Stimulated activated CD8-positive, alpha-beta memory T cell treated with anti-CD3 and anti-CD28 coated beads, Interleukin-12 subunit alpha, Interleukin-12 subunit beta, amount 100 ng/mL, for 4 hours (primary cell): ENCODE measurements at regions not wholly inside any gene's neighbourhood (a gene's known extent, or its start where the extent isn't known, plus 50 kb on each side); places are given as distances from the start of the nearest gene placed in this dataset.
"Not testable (repeated sequence)": the region's sequence is repeated elsewhere in the genome, so short reads cannot be mapped to it uniquely, and the experiment has no call there.

ENCODE experiments used
- DNase-seq: peaks from one replicate; pipeline ENCODE4 v3.0.0-alpha.2; 2020; ENCODE audit warnings: low read depth

DNA sequence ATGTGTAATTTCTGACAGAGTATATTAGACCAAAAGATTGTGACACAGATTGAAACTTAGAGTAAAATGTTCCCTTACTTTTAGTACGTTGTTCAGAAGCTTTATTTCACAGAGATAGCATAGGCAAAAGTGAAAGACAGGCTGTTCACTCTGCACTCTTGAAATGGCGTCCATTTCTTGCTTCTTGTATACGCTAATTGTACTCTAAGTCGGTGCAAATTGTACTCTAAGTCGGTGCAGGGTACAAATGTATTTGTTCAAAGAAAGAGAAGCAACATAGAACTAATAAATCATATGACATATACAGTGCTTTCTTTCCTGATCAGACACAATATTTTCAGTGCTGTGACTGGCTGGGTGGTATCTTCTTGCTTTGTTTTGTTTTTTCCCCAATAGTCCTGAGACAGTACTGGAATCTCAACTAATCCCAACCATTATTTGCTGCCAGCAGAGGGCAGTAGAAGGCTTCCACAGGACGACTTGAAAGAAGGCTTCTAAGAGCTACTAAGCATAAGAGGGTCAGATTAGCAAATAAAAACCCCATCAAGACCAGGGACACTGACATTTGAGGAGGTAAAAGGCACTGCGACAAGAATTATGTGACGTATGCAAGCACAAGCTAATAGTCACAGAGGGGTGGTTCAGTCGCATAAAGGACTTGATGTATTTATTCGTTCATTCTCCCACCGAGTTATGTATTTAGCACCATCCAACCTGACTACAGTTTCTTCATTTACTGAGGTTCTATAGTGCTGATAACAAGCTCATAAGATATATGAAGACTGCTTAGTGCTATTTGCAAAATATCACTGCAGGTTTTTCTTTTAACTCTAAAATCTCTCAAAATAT lies 831.8 kb downstream of the TAF11L14 start:
- DNase-seq, result no peak

DNA sequence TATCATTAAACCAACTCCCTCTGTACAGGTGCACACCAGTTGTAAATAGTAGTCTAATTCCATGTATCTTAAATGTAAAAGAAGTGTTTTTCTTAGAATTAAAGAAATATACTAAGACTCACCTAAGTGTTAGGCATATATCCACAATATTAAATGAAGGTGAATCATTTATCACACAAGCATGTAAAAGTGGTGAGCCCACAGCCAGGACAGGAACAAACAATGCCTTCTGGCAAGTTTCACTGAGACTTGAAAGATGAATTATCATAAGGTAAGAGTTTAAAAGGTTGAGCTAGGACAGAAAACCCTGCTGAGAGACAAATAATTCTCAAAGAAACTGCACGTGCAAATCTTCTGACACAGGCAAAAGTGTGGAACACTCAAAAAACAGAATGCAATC lies 832.5 kb downstream of the TAF11L14 start:
- no peak for DNase-seq

DNA sequence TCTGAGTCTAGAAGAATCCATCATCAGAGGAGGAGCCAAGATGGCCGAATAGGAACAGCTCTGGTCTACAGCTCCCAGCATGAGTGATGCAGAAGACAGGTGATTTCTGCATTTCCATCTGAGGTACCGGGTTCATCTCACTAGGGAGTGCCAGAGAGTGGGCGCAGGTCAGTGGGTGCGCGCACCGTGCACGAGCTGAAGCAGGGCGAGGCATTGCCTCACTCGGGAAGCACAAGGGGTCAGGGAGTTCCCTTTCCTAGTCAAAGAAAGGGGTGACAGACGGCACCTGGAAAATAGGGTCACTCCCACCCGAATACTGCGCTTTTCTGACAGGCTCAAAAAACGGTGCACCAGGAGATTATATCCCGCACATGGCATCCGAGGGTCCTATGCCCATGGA lies 837.5 kb downstream of the TAF11L14 start:
- not testable (repeated sequence) for DNase-seq

DNA sequence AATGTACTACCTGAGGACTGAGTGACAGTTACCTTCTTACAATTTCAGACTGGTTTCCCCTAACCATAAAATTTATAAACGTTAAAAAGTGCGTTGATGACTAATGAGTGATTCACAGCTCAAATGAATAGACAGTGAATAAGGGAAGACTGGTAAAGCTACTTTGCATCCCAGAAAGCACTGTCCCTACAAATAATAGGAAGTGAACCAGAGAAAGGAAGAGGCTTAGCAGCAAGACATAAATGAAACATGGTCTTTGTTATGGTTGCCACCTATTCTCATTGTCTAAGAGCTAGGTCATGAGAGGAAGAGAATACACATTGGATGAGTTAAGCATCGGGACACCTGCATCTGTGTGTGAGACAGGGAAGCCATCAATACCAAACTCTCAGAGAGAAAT lies 849.2 kb downstream of the TAF11L14 start:
- no peak for DNase-seq

DNA sequence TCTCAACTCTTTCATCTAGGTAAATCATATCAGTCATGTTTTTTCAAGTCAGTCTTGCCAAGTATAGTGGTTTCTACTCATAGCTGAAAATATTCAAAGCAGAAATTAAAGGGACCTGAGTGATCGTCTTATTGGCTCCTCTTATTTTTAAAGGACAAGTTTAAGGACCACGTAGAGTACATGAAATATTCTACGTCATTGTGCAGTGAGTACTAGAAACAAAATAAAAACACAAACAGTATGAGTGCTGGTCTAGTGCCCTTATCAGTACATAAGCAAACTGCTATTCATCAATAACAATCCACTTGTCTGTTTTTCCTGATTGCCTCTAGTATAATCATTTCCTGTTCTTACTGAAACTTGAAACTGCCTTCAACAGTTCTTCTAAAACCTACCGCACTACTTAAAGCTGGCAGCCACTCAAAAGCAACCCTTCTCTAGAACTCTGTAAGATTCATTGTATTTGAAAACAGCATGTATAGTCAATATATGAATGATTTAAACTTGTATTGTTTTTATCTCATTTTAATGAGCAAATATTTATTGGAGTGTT lies 853.7 kb downstream of the TAF11L14 start:
- DNase-seq, result no peak

DNA sequence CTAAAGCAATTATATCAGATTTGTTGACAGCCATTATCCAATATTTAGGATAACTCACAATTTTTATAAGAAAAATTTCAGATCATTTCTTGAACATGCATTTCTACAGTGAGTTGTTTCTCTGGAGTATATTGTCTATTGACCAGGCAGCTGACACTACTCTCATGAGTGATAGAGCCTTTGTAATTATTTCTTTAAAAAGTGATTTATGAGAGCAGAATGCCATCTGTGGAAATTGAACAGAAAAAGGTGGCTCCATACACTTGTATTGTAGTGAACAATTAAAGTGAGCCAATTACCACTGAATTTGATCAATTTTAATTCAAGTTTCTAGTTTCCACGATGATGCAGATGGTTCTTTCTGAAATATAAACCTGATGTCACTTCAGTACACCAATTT lies 855.4 kb downstream of the TAF11L14 start:
- DNase-seq, result no peak

DNA sequence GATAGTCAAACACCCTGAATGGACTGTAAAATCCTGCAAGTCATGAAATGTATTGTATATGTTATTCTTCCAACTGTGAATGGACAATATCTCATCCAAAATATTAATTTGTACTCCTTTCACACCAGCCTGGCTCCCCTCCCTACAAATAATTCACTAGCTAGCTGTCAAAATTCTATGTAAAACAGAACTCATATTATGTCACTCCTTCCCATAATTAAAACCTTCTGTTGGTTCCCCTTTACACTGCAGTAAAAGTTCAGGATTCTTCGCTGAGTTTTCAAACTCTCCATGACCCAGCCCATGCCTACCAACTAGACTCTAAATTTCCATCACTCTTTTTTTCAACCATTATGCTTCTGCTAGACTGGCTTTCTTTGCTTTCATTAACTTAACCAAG lies 857.1 kb downstream of the TAF11L14 start:
- no peak for DNase-seq

DNA sequence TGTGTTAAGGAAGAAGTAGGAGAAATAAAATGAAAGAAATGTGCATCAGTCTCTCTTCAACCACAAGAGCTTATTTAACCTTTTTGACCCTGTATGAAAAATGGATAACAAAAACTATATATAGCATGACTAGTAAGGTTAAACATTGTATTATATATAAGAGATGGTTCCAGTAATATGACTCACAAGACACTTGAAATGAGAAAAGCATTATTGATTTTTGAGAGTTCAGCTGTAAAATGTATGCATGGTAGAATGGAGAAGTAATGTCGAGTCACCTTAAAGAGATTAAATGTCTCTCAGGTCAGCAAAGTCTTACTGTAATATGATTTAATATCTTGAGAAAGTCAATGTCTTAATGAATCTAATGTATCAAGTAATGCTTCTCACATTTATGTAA lies 860.9 kb downstream of the TAF11L14 start:
- DNase-seq, result no peak

DNA sequence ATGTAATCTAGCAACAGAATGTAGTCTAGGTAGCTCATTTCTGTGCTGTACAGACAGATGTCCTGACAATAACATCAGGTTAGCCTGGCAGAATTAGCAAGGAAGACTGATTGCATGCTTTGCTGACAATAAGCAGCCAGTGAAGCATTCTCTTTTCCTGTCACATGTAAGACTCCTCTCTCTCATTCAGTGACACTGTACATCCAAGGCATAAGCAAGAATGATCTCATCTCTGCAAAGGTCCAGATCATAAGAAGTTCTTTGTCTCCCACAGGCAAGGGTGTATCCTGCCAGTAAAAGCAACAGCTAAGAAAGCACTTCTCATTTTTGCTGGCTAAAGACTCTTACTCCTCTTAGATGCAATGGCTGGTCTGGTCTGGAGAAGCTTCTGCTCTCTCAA lies 861.8 kb downstream of the TAF11L14 start:
- no peak for DNase-seq

DNA sequence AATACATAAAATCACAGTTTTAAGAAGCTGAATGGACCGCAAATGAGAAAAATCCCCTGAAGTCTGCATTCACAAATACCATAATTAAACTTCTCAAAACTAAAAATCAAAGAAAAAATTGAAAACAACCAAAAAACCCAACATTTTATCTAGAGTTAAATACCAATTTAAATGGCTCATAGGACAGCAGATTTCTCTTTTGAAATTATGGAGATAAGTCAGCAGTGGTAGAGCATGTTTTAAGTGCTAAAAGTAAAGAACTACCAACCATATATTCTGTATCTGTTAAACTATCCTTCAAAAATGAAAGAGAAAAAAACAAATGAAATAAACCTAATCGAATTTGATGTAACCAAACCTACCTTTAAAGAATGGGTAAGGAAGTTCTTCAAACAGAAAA lies 862.8 kb downstream of the TAF11L14 start:
- DNase-seq, result no peak

DNA sequence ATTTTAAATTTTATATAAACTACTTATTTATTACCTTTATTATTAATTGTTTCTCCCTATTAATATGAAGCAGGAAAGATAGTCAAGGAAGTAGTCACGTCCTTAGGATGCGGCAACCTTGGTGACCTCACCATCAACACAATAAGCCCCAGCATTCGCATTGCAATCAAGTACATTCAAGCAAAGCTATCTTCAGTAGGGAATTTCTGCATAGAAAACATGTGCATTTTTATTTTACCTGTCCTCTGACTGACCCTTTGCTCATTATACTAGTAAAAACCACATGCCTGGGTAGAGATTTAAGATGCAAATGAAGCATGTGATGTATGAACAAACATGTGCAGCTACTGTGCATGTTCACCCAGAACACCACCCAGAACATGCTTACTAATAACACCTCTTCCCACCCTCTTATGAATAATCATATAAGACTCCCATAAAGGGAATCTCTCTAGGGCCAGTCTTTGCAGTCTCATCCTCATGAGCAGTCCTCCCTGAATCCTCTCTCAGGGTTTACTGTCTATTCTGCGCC lies 869.6 kb downstream of the TAF11L14 start:
- no peak for DNase-seq

DNA sequence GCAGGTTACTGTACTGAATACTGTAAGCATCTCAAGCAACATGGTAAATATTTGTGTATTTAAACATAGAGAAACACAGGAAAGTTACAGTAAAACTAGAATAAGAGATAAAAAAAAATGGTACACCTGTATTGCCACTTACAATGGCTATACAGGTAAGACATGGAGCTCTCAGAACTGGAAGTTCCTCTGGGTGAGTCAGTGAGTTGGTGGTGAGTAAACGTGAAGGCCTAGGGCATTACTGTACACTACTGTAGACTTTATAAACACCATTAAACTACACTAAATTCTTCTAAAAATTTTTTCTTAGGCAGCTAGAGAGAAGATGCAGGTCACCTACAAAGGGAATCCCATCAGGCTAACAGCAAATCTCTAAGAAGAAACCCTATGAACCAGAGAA lies 872.9 kb downstream of the TAF11L14 start:
- DNase-seq, result no peak

DNA sequence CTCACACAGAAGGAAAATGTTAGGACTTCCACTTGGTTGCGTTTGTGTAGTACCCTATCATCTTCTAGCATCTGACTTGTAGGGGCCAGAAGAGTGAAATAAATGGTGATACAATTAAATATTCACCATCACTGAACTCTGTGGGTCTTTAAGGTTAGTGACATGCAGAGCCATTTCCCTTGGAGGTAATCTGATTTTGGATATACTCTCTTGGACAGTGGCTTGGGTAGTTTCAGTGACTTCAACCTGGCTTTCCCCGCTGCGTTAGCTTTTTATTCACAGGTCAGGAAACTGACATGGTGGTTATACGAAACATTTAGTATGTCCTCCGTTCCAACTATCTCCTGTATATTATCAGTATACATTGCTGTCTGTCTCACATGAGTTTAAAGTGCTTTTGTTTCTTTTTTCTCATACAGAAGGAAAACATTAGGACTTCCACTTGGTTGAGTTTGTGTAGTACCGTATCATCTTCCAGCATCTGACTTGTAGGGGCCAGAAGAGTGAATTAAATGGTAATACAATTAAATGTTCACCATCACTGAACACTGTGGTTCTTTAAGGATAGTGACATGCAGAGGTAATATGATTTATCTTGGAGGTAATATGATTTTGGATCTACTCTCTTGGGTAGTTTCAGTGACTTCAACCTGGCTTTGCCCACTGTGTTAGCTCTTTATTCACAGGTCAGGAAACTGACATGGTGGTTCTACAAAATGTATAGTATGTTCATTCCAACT lies 883.6 kb downstream of the TAF11L14 start:
- no peak for DNase-seq

DNA sequence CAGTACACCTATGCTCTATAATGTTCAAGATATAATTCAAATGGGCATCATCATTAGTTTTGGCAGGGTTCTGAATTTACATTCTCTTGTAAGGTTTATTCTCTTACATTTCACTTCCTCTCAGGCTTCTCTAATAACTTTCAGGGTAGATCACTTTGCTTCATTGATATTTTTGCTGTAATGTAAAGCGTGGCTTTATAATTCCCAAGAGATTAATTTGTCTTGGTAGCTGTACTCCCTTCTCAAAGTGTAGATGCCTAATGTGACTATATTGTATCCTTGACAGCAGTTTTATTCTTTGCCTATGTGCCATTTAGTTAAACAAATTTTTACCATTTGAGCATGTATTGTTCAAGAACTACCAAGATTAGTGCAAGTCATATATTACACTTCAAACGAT lies 889.1 kb downstream of the TAF11L14 start:
- no peak for DNase-seq

DNA sequence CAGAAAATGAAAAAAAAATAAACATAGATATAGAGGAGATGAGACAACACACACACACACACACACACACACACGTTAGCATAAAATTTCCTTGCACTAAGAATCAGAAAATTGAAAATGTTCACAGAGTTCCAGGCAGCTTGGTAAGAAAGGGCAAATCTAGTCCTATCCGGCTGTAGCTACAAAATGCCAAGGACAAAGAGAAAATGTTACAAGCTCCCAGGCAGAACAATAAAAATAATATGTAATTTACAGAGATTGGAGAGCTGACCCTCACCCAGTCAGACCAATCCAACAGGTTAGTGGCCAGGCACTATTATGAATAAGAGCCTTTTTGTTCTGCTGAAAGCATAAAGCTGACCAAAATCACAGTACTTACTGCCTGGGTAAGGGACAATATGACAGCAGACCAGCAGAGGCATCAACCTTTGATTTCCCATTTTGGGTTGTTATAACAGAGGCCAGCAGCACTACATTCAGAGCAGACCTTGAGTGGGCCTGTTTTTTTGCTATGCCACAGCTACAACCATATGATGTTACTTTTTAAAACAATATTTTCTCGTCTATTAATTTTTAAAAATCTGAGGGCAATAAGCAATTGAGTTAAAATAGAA lies 892.6 kb downstream of the TAF11L14 start:
- no peak for DNase-seq

DNA sequence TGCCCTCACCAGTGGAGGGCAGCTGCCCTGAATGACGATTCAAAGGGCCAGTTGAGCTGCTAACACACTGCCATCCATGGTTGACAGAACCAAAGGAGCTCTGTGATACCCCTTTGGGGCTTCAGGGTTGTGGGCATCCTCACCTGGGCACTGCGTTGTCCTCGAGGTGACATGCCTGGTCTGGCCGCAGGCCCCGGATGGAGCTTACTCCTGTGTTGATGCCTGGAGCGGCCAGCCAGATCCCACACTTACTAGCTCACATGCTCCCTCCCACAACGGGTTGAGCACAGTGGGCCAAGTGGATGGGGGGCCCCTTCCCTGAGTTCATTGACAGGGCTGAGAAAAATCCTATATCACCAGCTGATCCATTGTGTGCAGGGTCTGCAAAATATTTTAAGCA lies 898.9 kb downstream of the TAF11L14 start:
- no peak for DNase-seq

DNA sequence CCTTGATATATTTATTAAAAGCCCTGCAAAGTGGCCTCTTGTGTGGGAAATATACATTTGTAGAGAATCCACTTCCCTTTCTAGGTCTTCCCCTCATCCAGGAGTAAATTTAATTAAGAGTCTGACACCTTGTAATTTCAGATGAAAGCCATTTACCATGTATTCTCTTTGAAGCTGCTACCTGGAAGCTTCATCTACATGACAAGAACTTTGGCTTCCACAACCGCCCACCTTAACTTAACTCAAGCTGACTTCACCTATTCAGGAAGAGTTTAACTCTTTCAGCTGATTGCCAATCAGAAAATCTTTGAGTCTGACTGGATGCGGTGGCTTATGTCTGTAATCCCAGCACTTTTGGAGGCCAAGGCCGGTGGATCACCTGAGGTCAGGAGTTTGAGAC lies 899.9 kb downstream of the TAF11L14 start:
- DNase-seq, result no peak

DNA sequence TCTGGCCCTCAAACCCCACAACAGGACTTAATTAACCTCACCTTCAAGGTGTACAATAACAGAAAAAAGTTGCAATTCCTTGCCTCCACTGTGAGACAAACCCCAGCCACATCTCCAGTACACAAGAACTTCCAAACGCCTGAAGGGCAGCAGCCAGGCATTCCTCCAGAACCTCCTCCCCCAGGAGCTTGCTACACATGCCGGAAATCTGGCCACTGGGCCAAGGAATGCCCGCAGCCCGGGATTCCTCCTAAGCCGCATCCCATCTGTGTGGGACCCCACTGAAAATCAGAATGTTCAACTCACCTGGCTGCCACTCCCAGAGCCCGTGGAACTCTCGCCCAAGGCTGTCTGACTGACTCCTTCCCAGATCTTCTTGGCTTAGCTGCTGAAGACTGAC lies 901.5 kb downstream of the TAF11L14 start:
- not testable (repeated sequence) for DNase-seq

DNA sequence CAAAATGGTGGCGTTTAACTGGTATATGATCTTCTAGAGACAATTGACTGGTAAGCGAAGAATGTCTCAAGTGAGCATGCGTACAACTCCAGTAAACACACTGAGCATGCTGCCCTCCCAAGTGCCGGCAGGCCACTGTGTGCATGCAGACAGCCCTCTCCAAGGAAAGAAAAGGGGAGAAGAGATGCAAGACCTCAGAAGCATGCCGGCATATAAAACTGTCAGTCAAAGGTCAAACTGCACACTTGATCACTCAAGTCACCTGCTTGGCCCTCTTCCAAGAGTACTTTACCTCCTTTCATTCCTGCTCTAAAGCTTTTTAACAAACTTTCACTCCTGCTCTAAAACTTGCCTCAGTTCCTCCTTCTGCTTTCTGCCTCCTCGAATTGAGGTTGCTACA lies 910.2 kb downstream of the TAF11L14 start:
- DNase-seq, result no peak

DNA sequence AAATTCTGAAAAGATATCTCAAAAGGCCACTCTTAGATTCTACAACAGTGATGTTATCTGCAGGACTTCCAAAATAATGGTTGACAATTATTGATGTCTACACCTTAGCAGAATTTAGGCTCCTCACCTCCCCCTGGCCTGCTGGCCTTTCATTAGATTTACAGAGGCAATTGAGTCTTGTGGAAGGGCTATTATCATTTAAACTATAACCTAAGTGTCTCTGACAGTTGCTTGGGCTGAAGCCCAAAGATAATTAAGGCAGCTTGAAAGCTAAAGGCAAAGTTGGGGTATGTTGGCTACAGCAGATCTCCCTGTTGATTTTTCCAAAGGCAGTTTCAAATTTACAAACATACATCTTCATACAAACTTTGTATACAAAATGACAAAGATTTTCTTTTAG lies 912.3 kb downstream of the TAF11L14 start:
- DNase-seq, result no peak

DNA sequence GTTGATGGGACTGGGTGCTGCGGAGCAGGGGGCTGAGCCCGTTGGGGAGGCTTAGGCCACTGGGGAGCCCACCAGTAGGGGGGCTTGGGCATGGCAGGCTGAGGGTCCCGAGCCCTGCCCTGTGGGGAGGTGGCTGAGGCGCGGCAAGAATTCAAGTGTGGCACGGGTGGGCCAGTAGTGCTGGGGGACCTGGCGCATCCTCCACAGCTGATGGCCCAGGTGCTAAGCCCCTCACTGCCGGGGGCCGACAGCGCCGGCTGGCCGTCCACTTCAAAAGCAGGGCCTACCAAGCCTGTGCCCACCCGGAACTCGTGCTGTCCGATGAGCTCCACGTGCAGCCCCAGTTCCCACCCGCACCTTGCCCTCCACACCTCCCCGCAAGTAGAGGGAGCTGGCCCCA lies 917.5 kb downstream of the TAF11L14 start:
- DNase-seq, result no peak

DNA sequence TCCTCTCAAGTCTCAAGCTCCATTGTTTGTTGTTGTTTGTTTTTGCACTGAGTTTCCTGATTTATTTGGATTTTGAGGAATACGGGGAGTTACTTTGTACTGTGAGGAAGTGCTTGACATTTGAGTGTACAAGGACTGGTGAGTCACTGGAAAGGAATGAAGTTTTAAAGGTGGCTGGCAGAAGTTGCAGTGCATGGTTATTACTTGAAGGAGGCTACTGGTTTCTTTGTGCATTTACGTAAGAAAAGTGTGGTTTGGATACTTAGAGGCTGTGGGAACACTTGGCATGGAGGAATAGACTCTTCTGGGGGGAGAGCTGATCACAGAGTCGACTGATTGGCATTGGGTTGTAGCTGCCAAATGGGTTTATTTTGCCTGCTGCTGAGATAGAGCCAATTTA lies 919.0 kb downstream of the TAF11L14 start:
- no peak for DNase-seq

DNA sequence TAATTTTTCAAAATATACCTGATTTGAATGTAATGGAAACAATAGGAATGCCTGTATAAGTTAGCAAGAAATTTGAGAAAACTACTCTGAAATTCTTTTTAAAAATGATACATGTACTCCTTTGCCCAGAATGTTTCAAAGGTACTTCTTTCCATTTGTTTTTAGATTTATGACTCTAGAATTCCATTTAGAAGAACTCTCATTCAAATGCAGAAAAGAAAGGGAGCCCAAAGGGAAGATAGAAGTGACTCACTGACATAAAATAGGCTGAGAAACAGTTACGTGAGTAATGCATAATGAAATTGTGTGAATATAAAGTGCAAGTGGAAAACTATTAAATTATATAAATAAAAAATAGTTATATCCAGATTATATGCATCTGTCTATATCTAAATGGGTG lies 926.3 kb downstream of the TAF11L14 start:
- DNase-seq, result no peak
